ENCODE measurements at regions not wholly inside any gene's neighbourhood (a gene's known extent, or its start where the extent isn't known, plus 50 kb on each side); places are given as distances from the start of the nearest gene placed in this dataset.
"Not testable (repeated sequence)": the region's sequence is repeated elsewhere in the genome, so short reads cannot be mapped to it uniquely, and the experiment has no call there.

- DNase-seq, result no peak
Observed at GRCh38 chr11:70886256-70886655, 366.1 kb downstream of the SHANK2 start.

- DNase-seq, result no peak
Observed at GRCh38 chr11:70886676-70887541, 365.5 kb downstream of the SHANK2 start.

GRCh38 chr11:70887542-70887827 lies 364.9 kb downstream of the SHANK2 start:
- DNase-seq, result no peak

- DNase-seq, result no peak
Observed at GRCh38 chr11:70888061-70888460, 364.3 kb downstream of the SHANK2 start.

GRCh38 chr11:70889411-70889810 lies 363.0 kb downstream of the SHANK2 start:
- DNase-seq, result no peak

- DNase-seq, result no peak
Observed at GRCh38 chr11:70891844-70892380, 360.5 kb downstream of the SHANK2 start.

- DNase-seq, result no peak
Observed at GRCh38 chr11:70892889-70893288, 359.5 kb downstream of the SHANK2 start.

GRCh38 chr11:70894566-70895365 lies 357.6 kb downstream of the SHANK2 start:
- no peak for DNase-seq

- no peak for DNase-seq
Observed at GRCh38 chr11:70895366-70895670, 357.1 kb downstream of the SHANK2 start.

GRCh38 chr11:70897429-70897828 lies 354.9 kb downstream of the SHANK2 start:
- no peak for DNase-seq

GRCh38 chr11:70899616-70900015 lies 352.8 kb downstream of the SHANK2 start:
- DNase-seq, result no peak

- DNase-seq, result no peak
Observed at GRCh38 chr11:70900540-70900939, 351.8 kb downstream of the SHANK2 start.

GRCh38 chr11:70901951-70902521 lies 350.3 kb downstream of the SHANK2 start:
- no peak for DNase-seq

GRCh38 chr11:70903229-70903628 lies 349.1 kb downstream of the SHANK2 start:
- DNase-seq, result not testable (repeated sequence)

GRCh38 chr11:70906101-70906500 lies 346.3 kb downstream of the SHANK2 start:
- no peak for DNase-seq

GRCh38 chr11:70908223-70908622 lies 344.2 kb downstream of the SHANK2 start:
- DNase-seq, result no peak

- no peak for DNase-seq
Observed at GRCh38 chr11:70910835-70911234, 341.5 kb downstream of the SHANK2 start.

- no peak for DNase-seq
Observed at GRCh38 chr11:70912226-70912840, 340.0 kb downstream of the SHANK2 start.

GRCh38 chr11:70913715-70914231 lies 338.6 kb downstream of the SHANK2 start:
- DNase-seq, result peak; percentile 95

GRCh38 chr11:70914496-70914895 lies 337.9 kb downstream of the SHANK2 start:
- no peak for DNase-seq

GRCh38 chr11:70915158-70915985 lies 337.0 kb downstream of the SHANK2 start:
- DNase-seq, result no peak

GRCh38 chr11:70916351-70916750 lies 336.0 kb downstream of the SHANK2 start:
- DNase-seq, result no peak
